SW480 (cell line): ENCODE measurements at regions not wholly inside any gene's neighbourhood (a gene's known extent, or its start where the extent isn't known, plus 50 kb on each side); places are given as distances from the start of the nearest gene placed in this dataset.
"Not testable (repeated sequence)": the region's sequence is repeated elsewhere in the genome, so short reads cannot be mapped to it uniquely, and the experiment has no call there.

Source experiments
- DNase-seq: peaks from one replicate; pipeline ENCODE4 v3.0.0-alpha.2; 2016; ENCODE audit warnings: low spot score

- no peak for DNase-seq
Observed at GRCh38 chr11:25319127-25319526, 822.3 kb downstream of the LUZP2 start.

- DNase-seq, result no peak
Observed at GRCh38 chr11:25327656-25328055, 830.8 kb downstream of the LUZP2 start.

- DNase-seq, result no peak
Observed at GRCh38 chr11:25339281-25339680, 842.4 kb downstream of the LUZP2 start.

GRCh38 chr11:25349537-25349936 lies 852.7 kb downstream of the LUZP2 start:
- no peak for DNase-seq

- no peak for DNase-seq
Observed at GRCh38 chr11:25350899-25351803, 854.3 kb downstream of the LUZP2 start.

- DNase-seq, result no peak
Observed at GRCh38 chr11:25357133-25357532, 860.3 kb downstream of the LUZP2 start.

GRCh38 chr11:25377466-25377865 lies 880.6 kb downstream of the LUZP2 start:
- DNase-seq, result no peak

GRCh38 chr11:25396847-25397246 lies 900.0 kb downstream of the LUZP2 start:
- no peak for DNase-seq

GRCh38 chr11:25408146-25408545 lies 911.3 kb downstream of the LUZP2 start:
- DNase-seq, result no peak

GRCh38 chr11:25415793-25416192 lies 916.1 kb upstream of the ANO3 start:
- no peak for DNase-seq

GRCh38 chr11:25423436-25424199 lies 908.3 kb upstream of the ANO3 start:
- DNase-seq, result no peak

GRCh38 chr11:25432376-25432775 lies 899.6 kb upstream of the ANO3 start:
- DNase-seq, result no peak

GRCh38 chr11:25435197-25435596 lies 896.7 kb upstream of the ANO3 start:
- no peak for DNase-seq

- DNase-seq, result no peak
Observed at GRCh38 chr11:25436326-25436725, 895.6 kb upstream of the ANO3 start.

- no peak for DNase-seq
Observed at GRCh38 chr11:25441421-25441820, 890.5 kb upstream of the ANO3 start.

GRCh38 chr11:25449091-25449490 lies 882.8 kb upstream of the ANO3 start:
- no peak for DNase-seq

- no peak for DNase-seq
Observed at GRCh38 chr11:25453471-25453870, 878.5 kb upstream of the ANO3 start.

GRCh38 chr11:25456211-25456610 lies 875.7 kb upstream of the ANO3 start:
- no peak for DNase-seq

- no peak for DNase-seq
Observed at GRCh38 chr11:25483915-25484635, 847.9 kb upstream of the ANO3 start.

- DNase-seq, result no peak
Observed at GRCh38 chr11:25485315-25485714, 846.6 kb upstream of the ANO3 start.

- not testable (repeated sequence) for DNase-seq
Observed at GRCh38 chr11:25486338-25486737, 845.6 kb upstream of the ANO3 start.

GRCh38 chr11:25488176-25488575 lies 843.8 kb upstream of the ANO3 start:
- DNase-seq, result not testable (repeated sequence)

GRCh38 chr11:25501426-25501825 lies 830.5 kb upstream of the ANO3 start:
- DNase-seq, result not testable (repeated sequence)
